ENCODE measurements at regions not wholly inside any gene's neighbourhood (a gene's known extent, or its start where the extent isn't known, plus 50 kb on each side); places are given as distances from the start of the nearest gene placed in this dataset.

DNA sequence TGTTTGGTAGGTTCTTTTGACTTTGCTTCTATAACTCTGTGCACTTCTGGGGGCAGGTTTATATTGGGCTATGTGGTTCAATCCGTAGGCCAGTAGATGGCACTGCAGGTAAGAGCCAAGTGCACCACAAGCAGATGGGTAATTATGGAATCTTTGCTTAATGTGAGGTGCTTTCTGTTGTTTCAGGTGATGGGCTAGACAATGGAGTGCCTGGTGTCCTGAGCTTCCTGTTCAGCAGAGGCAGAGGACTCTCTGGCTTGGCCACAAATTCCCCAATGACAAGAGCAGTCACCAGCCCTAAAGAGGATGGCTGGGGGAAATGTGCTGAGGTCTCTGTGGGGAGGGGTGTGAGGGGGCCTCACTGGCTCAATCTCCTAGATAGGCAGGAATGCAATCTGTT, 455.0 kb downstream of the CCSER2 start:
- TF ChIP-seq CTCF (IDR thresholded peaks at IDR 0.05; ENCODE audit: low read depth, low read length) (peak; percentile 72), POLR2A (IDR thresholded peaks at IDR 0.05; ENCODE audit: extremely low read depth, insufficient read length) (no peak)
